ENCODE measurements at regions not wholly inside any gene's neighbourhood (a gene's known extent, or its start where the extent isn't known, plus 50 kb on each side); places are given as distances from the start of the nearest gene placed in this dataset.

- TF ChIP-seq CREB5 (CRISPR knock-in tag; IDR thresholded peaks at IDR 0.05; ENCODE audit: low read depth): no peak
- TF ChIP-seq, protein P1, sequence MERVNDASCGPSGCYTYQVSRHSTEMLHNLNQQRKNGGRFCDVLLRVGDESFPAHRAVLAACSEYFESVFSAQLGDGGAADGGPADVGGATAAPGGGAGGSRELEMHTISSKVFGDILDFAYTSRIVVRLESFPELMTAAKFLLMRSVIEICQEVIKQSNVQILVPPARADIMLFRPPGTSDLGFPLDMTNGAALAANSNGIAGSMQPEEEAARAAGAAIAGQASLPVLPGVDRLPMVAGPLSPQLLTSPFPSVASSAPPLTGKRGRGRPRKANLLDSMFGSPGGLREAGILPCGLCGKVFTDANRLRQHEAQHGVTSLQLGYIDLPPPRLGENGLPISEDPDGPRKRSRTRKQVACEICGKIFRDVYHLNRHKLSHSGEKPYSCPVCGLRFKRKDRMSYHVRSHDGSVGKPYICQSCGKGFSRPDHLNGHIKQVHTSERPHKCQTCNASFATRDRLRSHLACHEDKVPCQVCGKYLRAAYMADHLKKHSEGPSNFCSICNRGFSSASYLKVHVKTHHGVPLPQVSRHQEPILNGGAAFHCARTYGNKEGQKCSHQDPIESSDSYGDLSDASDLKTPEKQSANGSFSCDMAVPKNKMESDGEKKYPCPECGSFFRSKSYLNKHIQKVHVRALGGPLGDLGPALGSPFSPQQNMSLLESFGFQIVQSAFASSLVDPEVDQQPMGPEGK (CRISPR knock-in tag; IDR thresholded peaks at IDR 0.05; ENCODE audit: borderline replicate concordance): no peak
- TF ChIP-seq ZFP3 (CRISPR knock-in tag; IDR thresholded peaks at IDR 0.05): no peak
- no peak for TF ChIP-seq TCF4 (CRISPR knock-in tag; IDR thresholded peaks at IDR 0.05; ENCODE audit: borderline replicate concordance)
- TF ChIP-seq TOX (CRISPR knock-in tag; IDR thresholded peaks at IDR 0.05; ENCODE audit: borderline replicate concordance): no peak
- TF ChIP-seq ZNF8 (CRISPR knock-in tag; IDR thresholded peaks at IDR 0.05): no peak
- no peak for TF ChIP-seq BACH2 (CRISPR knock-in tag; IDR thresholded peaks at IDR 0.05; ENCODE audit: borderline replicate concordance)
- no peak for TF ChIP-seq POU6F1 (CRISPR knock-in tag; IDR thresholded peaks at IDR 0.05; ENCODE audit: borderline replicate concordance, low read depth)
- no peak for TF ChIP-seq ISL1 (CRISPR knock-in tag; IDR thresholded peaks at IDR 0.05)
- TF ChIP-seq, protein P2, sequence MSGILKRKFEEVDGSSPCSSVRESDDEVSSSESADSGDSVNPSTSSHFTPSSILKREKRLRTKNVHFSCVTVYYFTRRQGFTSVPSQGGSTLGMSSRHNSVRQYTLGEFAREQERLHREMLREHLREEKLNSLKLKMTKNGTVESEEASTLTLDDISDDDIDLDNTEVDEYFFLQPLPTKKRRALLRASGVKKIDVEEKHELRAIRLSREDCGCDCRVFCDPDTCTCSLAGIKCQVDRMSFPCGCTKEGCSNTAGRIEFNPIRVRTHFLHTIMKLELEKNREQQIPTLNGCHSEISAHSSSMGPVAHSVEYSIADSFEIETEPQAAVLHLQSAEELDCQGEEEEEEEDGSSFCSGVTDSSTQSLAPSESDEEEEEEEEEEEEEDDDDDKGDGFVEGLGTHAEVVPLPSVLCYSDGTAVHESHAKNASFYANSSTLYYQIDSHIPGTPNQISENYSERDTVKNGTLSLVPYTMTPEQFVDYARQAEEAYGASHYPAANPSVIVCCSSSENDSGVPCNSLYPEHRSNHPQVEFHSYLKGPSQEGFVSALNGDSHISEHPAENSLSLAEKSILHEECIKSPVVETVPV (CRISPR knock-in tag; IDR thresholded peaks at IDR 0.05): no peak
- TF ChIP-seq RARB (CRISPR knock-in tag; IDR thresholded peaks at IDR 0.05): no peak
Observed at GRCh38 chr11:11011617-11012016, 153.8 kb upstream of the ZBED5 start.

All from SK-N-SH treated with all-trans-retinoic acid at 6 μM for 48 hours (cell line).